Smooth muscle cell (in vitro differentiated cells): ENCODE measurements at regions not wholly inside any gene's neighbourhood (a gene's known extent, or its start where the extent isn't known, plus 50 kb on each side); places are given as distances from the start of the nearest gene placed in this dataset.
A peak's percentile ranks its signal among the peaks of the same experiment; 100 is the strongest.

Source experiments
- DNase-seq: peaks from one replicate; lab custom pipeline; 2025; ENCODE audit not compliant: unreplicated experiment; lab: John Stamatoyannopoulos, UW
- H2AFZ ChIP-seq: fragments of 200-600 bp; sonication (generic); 2 replicates; pipeline ENCODE4 v1.6.0; 2016; ENCODE audit warnings: antibody characterized with exemption, low read depth, mild to moderate bottlenecking
- H3F3A ChIP-seq: fragments of 200-600 bp; sonication (generic); 2 replicates; pipeline ENCODE4 v1.6.0; 2017; ENCODE audit warnings: antibody characterized with exemption, low read depth
- H3K27ac ChIP-seq: fragments of 200-600 bp; sonication (generic); 2 replicates; pipeline ENCODE4 v1.5.1; 2016; ENCODE audit warnings: low read depth, mild to moderate bottlenecking
- H3K27me3 ChIP-seq: fragments of 200-600 bp; sonication (generic); 2 replicates; pipeline ENCODE4 v1.6.1; 2016; ENCODE audit warnings: low read depth, mild to moderate bottlenecking
- H3K36me3 ChIP-seq: fragments of 200-600 bp; sonication (generic); 2 replicates; pipeline ENCODE4 v1.5.1; 2016; ENCODE audit warnings: low read depth
- H3K4me1 ChIP-seq: fragments of 200-600 bp; sonication (generic); 2 replicates; pipeline ENCODE4 v1.5.1; 2016; ENCODE audit warnings: low read depth
- H3K4me2 ChIP-seq: fragments of 200-600 bp; sonication (generic); 2 replicates; pipeline ENCODE4 v1.6.0; 2016; ENCODE audit warnings: mild to moderate bottlenecking
- H3K4me3 ChIP-seq: fragments of 200-600 bp; sonication (generic); 2 replicates; pipeline ENCODE4 v1.5.1; 2016; ENCODE audit warnings: mild to moderate bottlenecking
- H3K79me2 ChIP-seq: fragments of 200-600 bp; sonication (generic); 2 replicates; pipeline ENCODE4 v1.6.0; 2016; ENCODE audit warnings: low read depth, mild to moderate bottlenecking
- H3K9ac ChIP-seq: fragments of 200-600 bp; sonication (generic); 2 replicates; pipeline ENCODE4 v1.6.0; 2016; ENCODE audit warnings: low read depth
- H3K9me3 ChIP-seq: fragments of 200-600 bp; sonication (generic); replicated peaks from 2 replicates; pipeline ENCODE4 v1.5.1; 2016; ENCODE audit warnings: low read depth
- H4K20me1 ChIP-seq: fragments of 200-600 bp; sonication (generic); 2 replicates; pipeline ENCODE4 v1.6.0; 2016; ENCODE audit warnings: low read depth
- WGBS: methylation state at CpG from one replicate; pipeline ENCODE4 v1.1.7; 2016; ENCODE audit warnings: low lambda C conversion rate; 5-methylcytosine and 5-hydroxymethylcytosine counted together
- TF ChIP-seq, protein P1 (sequence below): fragments of 200-600 bp; sonication (generic); IDR thresholded peaks from 2 replicates; pipeline ENCODE4 v1.5.1; 2017; ENCODE audit warnings: borderline replicate concordance, mild to moderate bottlenecking, antibody characterized with exemption; ENCODE audit not compliant: insufficient read depth, poor library complexity, severe bottlenecking

DNA sequence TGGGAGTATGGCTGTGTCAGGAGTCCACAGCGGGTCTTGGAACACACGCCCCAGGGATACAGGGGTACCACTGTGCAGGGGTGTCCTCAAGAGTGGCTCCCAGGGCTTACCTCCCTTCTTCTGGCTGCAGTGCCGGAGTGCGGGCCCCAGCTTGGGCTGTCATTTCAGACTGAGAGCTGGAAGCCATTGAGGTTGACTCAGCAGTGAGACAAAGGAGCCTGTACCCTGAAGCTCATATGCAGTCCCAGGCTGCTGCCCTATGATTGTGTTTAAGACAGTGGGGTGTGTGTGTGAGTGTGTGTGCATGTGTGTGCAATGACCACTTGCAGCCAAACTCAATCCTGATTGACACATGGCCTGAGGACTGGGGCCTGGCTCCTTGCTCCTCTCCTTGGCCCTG is 167.7 kb upstream of the AFDN start:
- Histone ChIP-seq H3K27ac (no peak overlapping the region), H3K79me2 (no peaks in the 10 kb centered on the region), H2AFZ (no peak overlapping the region), H3K4me2 (no peak overlapping the region), H3K9me3 (no peaks in the 10 kb centered on the region), H3K9ac (no peak overlapping the region), H3K36me3 (no peaks in the 10 kb centered on the region), H3K27me3 (no peaks in the 10 kb centered on the region), H3F3A (no peaks in the 10 kb centered on the region), H3K4me3 (no peak overlapping the region), H3K4me1 (peaks cover 4% of the 10 kb centered on the region), H4K20me1 (no peaks in the 10 kb centered on the region)
- TF ChIP-seq, protein P1, sequence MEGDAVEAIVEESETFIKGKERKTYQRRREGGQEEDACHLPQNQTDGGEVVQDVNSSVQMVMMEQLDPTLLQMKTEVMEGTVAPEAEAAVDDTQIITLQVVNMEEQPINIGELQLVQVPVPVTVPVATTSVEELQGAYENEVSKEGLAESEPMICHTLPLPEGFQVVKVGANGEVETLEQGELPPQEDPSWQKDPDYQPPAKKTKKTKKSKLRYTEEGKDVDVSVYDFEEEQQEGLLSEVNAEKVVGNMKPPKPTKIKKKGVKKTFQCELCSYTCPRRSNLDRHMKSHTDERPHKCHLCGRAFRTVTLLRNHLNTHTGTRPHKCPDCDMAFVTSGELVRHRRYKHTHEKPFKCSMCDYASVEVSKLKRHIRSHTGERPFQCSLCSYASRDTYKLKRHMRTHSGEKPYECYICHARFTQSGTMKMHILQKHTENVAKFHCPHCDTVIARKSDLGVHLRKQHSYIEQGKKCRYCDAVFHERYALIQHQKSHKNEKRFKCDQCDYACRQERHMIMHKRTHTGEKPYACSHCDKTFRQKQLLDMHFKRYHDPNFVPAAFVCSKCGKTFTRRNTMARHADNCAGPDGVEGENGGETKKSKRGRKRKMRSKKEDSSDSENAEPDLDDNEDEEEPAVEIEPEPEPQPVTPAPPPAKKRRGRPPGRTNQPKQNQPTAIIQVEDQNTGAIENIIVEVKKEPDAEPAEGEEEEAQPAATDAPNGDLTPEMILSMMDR: no peak
- 89% methylated on average over 4 of the region's 4 CpGs for WGBS
- DNase-seq: no peak

GRCh38 chr6:167660424-167660823 is 166.3 kb upstream of the AFDN start:
- Histone ChIP-seq H2AFZ (no peak overlapping the region), H3K9me3 (no peaks in the 10 kb centered on the region), H3K27ac (no peak overlapping the region), H3K36me3 (no peaks in the 10 kb centered on the region), H4K20me1 (no peaks in the 10 kb centered on the region), H3K79me2 (no peaks in the 10 kb centered on the region), H3K4me3 (no peak overlapping the region), H3K4me2 (no peak overlapping the region), H3K4me1 (peaks cover 4% of the 10 kb centered on the region), H3F3A (no peaks in the 10 kb centered on the region), H3K9ac (no peak overlapping the region), H3K27me3 (no peaks in the 10 kb centered on the region)
- 70% methylated on average over 4 of the region's 4 CpGs for WGBS
- DNase-seq: no peak
- TF ChIP-seq, protein P1: no peak

- no peak for DNase-seq
- no peaks in the 10 kb centered on the region for H4K20me1 ChIP-seq
- peak overlapping the region; percentile 34 for H3K4me2 ChIP-seq
- H3K4me1 ChIP-seq: peaks cover 4% of the 10 kb centered on the region
- no peak overlapping the region for H3K27ac ChIP-seq
- TF ChIP-seq, protein P1: no peak
- no peaks in the 10 kb centered on the region for H3K36me3 ChIP-seq
- H2AFZ ChIP-seq: no peak overlapping the region
- H3K9ac ChIP-seq: no peak overlapping the region
- no peaks in the 10 kb centered on the region for H3K9me3 ChIP-seq
- H3K4me3 ChIP-seq: no peak overlapping the region
- no peaks in the 10 kb centered on the region for H3K27me3 ChIP-seq
- no peaks in the 10 kb centered on the region for H3F3A ChIP-seq
- H3K79me2 ChIP-seq: no peaks in the 10 kb centered on the region
- 69% methylated on average over 9 of the region's 9 CpGs for WGBS
Observed at GRCh38 chr6:167660944-167661551, 165.7 kb upstream of the AFDN start.

DNA sequence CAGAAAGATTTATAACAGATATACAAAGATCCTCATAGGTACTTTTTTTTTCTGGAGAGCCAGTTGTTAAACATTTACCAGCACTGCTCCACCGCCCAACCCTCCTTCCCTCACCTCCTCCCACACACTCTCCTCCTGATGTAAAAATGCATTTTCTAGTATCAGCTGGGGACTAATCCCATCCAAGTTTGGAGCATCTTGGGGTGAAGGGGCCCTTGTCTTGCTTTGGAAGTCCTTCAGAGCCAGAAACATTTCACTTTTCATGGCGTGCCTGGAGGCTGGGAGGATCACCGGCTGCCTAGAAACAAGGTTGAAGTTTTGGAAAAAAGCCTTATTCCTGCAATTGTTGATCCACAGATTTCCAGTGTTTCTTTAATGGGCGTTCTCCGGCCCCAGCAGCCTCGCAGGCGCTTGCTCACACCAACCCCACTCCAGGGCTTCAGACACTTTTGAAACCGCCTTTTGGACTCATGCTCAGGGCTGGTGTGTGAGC is 165.1 kb upstream of the AFDN start:
- H3K9me3 ChIP-seq: no peaks in the 10 kb centered on the region
- H3K4me1 ChIP-seq: peaks cover 4% of the 10 kb centered on the region
- H3K27me3 ChIP-seq: no peaks in the 10 kb centered on the region
- no peaks in the 10 kb centered on the region for H3F3A ChIP-seq
- H3K9ac ChIP-seq: no peak overlapping the region
- H3K27ac ChIP-seq: no peak overlapping the region
- peak overlapping the region; percentile 34 for H3K4me2 ChIP-seq
- no peaks in the 10 kb centered on the region for H3K36me3 ChIP-seq
- TF ChIP-seq, protein P1: no peak
- H2AFZ ChIP-seq: no peak overlapping the region
- no peaks in the 10 kb centered on the region for H4K20me1 ChIP-seq
- WGBS: 62% methylated on average over 8 of the region's 8 CpGs
- H3K79me2 ChIP-seq: no peaks in the 10 kb centered on the region
- no peak for DNase-seq
- no peak overlapping the region for H3K4me3 ChIP-seq
